HG02588 (cell line): ENCODE measurements at regions not wholly inside any gene's neighbourhood (a gene's known extent, or its start where the extent isn't known, plus 50 kb on each side); places are given as distances from the start of the nearest gene placed in this dataset.
"Not testable (repeated sequence)": the region's sequence is repeated elsewhere in the genome, so short reads cannot be mapped to it uniquely, and the experiment has no call there.

Experiments used
- ATAC-seq: cut with Tn5 transposase; IDR thresholded peaks from one replicate; pipeline ENCODE4 v1.9.1; 2021; ENCODE audit warnings: mild to moderate bottlenecking, moderate library complexity; ENCODE audit not compliant: unreplicated experiment

DNA sequence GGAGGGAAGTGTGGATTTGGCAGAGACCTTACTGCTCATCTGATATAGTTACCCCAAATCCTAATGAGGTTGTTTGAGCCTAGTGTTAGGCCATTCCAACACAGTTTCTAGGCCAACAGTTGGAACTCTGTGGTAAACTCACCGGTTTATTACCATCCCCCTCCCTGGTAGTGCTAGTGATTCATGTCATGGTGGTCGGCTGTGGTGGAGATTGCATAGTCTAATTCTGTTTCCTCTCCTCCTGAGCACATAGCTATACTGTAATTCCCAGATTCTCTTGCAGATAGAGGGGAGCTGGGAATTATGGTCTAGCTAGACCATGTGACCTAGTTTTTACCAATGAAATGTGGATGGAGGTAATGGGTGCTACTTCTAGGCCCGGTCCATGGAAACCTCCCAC lies 123.7 kb upstream of the KIF26B start:
- no peak for ATAC-seq

GRCh38 chr1:245026247-245026646 lies 128.5 kb upstream of the KIF26B start:
- ATAC-seq: no peak

DNA sequence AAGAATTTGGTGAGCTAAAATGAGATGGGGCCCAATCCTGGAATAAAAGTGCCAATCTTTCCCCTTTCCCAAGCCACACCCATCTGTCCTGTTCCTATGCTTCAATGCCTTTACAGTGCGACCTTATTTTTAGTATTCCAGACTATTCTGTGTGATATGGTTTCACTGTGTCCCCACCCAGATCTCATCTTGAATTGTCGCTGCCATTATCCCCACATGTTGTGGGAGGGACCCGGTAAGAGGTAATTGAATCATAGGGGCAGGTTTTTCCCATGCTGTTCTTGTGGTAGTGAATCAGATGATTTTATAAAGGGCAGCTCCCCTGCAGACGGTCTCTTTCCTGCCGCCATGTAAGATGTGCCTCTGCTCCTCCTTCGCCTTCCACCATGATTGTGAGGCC lies 129.3 kb upstream of the KIF26B start:
- no peak for ATAC-seq

GRCh38 chr1:245023222-245023621 lies 131.6 kb upstream of the KIF26B start:
- ATAC-seq: no peak

DNA sequence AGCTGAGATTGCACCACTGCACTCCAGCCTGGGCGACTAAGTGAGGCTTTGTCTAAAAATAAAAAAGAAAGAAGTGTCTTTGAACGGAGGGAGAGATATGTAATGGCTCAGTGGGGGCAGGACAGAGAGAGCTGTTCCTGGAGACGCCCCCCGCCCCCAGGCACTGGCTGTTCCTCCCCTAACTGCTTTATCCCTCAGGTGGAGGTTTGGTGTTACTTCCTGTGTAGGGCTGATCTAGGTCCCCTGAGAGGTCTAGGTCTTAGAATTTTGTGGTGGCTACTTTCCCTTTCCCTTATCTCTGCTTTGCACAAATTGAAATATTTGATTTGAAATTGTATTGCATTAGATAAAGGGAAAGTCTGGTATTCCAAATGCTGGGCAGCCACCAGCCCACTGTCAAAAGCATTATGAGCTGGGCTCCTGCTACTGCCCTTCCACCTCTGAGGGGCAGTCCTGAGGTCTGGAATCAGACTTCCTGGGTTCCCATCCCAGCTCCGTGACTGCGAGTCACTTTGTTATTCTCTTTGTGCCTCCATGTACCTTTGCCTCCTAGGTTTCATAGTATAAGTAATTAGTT lies 134.8 kb upstream of the KIF26B start:
- no peak for ATAC-seq

- no peak for ATAC-seq
These were observed 138.1 kb upstream of the KIF26B start for GRCh38 chr1:245016700-245017099.

- ATAC-seq: no peak
These were observed 139.8 kb upstream of the KIF26B start for GRCh38 chr1:245015031-245015430.

GRCh38 chr1:245014247-245015029 lies 140.3 kb upstream of the KIF26B start:
- ATAC-seq: no peak

- ATAC-seq: no peak
These were observed 144.7 kb upstream of the KIF26B start for GRCh38 chr1:245010018-245010614.

GRCh38 chr1:245008761-245009160 lies 144.4 kb upstream of the HNRNPU start:
- no peak for ATAC-seq

GRCh38 chr1:245007852-245008251 lies 143.5 kb upstream of the HNRNPU start:
- no peak for ATAC-seq

- no peak for ATAC-seq
These were observed 138.9 kb upstream of the HNRNPU start for GRCh38 chr1:245003246-245003645.

GRCh38 chr1:245001252-245001651 lies 136.9 kb upstream of the HNRNPU start:
- no peak for ATAC-seq

GRCh38 chr1:245000872-245001188 lies 136.5 kb upstream of the HNRNPU start:
- ATAC-seq: no peak

DNA sequence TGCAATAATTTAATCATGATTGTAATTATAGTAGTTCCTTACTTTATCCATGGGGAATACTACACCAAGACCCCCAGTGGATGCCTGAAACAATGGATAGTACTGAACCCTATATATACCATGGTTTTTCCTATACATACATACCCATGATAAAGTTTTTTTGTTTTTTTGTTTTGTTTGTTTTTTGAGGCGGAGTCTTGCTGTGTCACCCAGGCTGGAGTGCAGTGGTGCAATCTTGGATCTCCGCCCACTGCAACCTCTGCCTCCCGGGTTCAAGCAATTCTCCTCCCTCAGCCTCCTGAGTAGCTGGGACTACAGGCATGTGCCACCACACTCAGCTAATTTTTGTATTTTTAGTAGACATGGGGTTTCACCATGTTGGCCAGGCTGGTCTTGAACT lies 135.3 kb upstream of the HNRNPU start:
- not testable (repeated sequence) for ATAC-seq

GRCh38 chr1:244998717-244999346 lies 134.5 kb upstream of the HNRNPU start:
- ATAC-seq: no peak

DNA sequence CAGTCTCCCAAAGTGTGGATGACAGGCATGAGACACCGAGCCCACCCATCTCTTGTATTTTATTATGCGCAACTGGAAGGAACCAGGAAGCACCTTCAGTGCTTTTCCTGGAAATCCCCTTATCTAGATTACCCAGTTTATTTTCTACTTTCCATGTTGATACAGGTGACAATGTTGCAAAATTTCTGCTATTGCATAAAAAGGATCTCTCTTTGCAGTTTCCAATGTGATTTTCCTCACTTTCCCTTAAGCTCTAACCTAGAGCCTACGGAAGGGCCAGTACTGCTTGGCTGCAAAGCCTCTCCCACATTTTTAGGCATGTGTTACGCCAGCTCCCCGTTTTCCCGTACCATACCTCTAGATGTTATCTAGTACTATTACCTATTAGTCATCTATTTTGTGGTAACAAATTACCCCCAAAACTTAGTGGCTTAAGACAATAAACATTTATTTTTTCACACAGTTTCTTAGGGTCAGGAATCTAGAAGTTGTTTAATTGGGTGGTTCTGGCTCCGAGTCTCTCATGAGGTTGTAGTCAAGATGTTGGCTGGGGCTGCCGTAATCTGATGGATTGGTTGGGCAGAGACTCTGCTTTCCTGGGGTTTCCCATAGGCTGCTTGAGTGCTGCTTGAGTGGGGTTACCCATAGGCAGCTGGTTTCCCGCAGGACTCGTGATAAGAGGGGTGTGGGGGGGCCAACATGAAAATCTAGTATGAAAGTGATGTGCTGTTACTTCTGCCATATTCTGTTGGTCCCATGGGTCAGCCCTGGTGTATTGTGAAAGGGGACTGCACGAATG lies 131.5 kb upstream of the HNRNPU start:
- ATAC-seq: no peak

DNA sequence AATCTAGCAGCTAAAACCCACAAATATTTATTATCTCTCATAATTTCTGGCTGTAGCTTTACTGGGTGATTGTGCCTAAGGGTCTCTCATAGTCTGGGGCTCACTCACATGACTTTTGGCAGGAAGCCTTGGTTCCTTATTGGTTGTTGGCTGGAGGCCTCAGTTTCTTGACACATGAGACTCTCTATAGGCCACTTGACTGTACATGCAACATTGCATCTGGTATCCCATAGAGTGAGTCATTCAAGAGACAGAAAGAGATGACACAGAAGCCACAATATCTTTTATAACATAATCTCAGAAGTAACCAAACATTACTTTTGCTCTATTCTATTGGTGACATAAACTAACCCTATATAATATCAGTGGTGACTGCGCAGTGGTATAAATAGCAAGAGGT lies 128.5 kb upstream of the HNRNPU start:
- no peak for ATAC-seq

GRCh38 chr1:244989813-244990212 lies 125.5 kb upstream of the HNRNPU start:
- ATAC-seq: no peak

DNA sequence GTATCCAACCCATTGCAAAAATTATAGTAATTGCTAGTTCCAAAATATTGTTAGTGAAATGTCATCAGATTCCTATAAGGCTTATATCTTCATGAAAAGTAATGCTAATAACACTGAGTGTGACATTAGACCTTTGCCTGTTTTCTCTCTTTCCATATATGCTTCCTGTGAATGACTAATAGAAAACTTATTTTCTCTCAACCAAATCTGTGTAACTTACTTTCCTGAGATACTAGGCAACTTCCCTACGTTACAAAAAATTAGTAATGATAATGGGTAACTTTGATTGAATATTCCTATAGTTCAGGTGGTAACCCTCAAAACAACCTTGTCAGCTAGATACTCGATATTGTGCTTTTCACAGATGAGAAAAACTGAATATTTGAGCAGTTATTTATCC lies 124.2 kb upstream of the HNRNPU start:
- no peak for ATAC-seq

DNA sequence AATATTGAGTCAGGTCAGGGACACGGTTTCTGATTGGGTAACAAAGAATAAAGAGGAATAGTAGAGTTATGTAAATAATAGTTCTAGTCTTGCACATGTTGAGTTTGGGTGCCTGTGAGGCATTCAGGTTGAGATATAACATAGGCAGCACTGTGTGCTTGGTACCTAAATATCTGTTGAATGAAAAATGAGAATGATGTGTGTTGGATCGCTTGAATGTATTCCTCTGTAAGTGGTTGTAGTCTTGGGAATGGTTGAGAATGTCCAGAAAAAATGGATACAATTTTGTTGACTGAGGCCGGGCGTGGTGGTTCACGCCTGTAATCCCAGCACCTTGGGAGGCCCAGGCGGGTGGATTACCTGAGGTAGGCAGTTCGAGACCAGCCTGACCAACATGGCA lies 116.3 kb upstream of the HNRNPU start:
- ATAC-seq: no peak
